Endothelial cell of umbilical vein (primary cell): ENCODE measurements at regions not wholly inside any gene's neighbourhood (a gene's known extent, or its start where the extent isn't known, plus 50 kb on each side); places are given as distances from the start of the nearest gene placed in this dataset.

Experiments used
- BruUV-seq: library from RNA; stranded (reverse); fragments of 400-500 nt; replicated peaks from 2 replicates; lab custom pipeline; 2021; lab: Mats Ljungman, UMichigan
- CTCF ChIA-PET: fragments of 300-600, 350-600 bp; sonication (Branson Sonifier 250); formaldehyde crosslinking; loops from one replicate; lab custom pipeline; 2021; ENCODE audit warnings: antibody characterized with exemption, inconsistent platforms; lab: Charles Lee
- POLR2A ChIA-PET: fragments of 300-600, 350-600 bp; sonication (Branson Sonifier 250); formaldehyde crosslinking; loops from one replicate; lab custom pipeline; 2021; ENCODE audit warnings: antibody characterized with exemption, inconsistent platforms; lab: Charles Lee
- DNase-seq: peaks from one replicate; pipeline ENCODE4 v3.0.0-alpha.2; 2011; ENCODE audit warnings: low read depth, low spot score
- FAIRE-seq: peaks from 2 replicates; lab custom pipeline; 2011; peaks lifted over from hg19 to GRCh38; lab: Jason Lieb, UNC
- H2AFZ ChIP-seq: 2 replicates; pipeline ENCODE4 v1.6.0; 2012; ENCODE audit warnings: low read depth, low read length, control low read depth, inconsistent platforms
- H3K27ac ChIP-seq: 2 replicates; pipeline ENCODE4 v1.5.1; 2011; ENCODE audit warnings: low read depth, mild to moderate bottlenecking, control low read depth, low read length, moderate library complexity; ENCODE audit not compliant: insufficient read depth
- H3K27me3 ChIP-seq, 2 experiments: 2 replicates each; pipeline versions ENCODE4 v1.6.0 to v1.6.1; 2011; ENCODE audit warnings: low read length in 2 of 2, mixed read lengths in 1 of 2; ENCODE audit not compliant: control insufficient read depth in 2 of 2, insufficient read depth in 2 of 2
- H3K36me3 ChIP-seq, 2 experiments: 2 replicates in 1 of 2; 3 replicates in 1 of 2; pipeline ENCODE4 v1.5.1; 2011; ENCODE audit warnings: low read length in 2 of 2, mild to moderate bottlenecking in 1 of 2, moderate library complexity in 1 of 2; ENCODE audit not compliant: control insufficient read depth in 2 of 2, insufficient read depth in 2 of 2; ENCODE audit errors: extremely low read depth in 1 of 2
- H3K4me1 ChIP-seq: 3 replicates; pipeline ENCODE4 v1.5.1; 2011; ENCODE audit warnings: mild to moderate bottlenecking, low read length; ENCODE audit not compliant: control insufficient read depth, insufficient read depth; ENCODE audit errors: extremely low read depth
- H3K4me2 ChIP-seq: 2 replicates; pipeline ENCODE4 v1.6.1; 2011; ENCODE audit warnings: low read length, control low read depth, mixed read lengths; ENCODE audit not compliant: insufficient read depth
- H3K4me3 ChIP-seq, 3 experiments: fragments of 200-600 bp in 1 of 3; sonication (generic), shearing (Covaris generic) in 1 of 3; replicated peaks in 1 of 3; 2 replicates each; pipeline ENCODE4 v1.5.1; 2011 to 2016; ENCODE audit warnings: control low read depth in 3 of 3, low read length in 3 of 3, mild to moderate bottlenecking in 2 of 3, inconsistent platforms in 1 of 3, low read depth in 1 of 3, moderate library complexity in 1 of 3; ENCODE audit not compliant: insufficient read depth in 1 of 3
- H3K79me2 ChIP-seq: 2 replicates; pipeline ENCODE4 v1.6.0; 2012; ENCODE audit warnings: low read length, inconsistent platforms; ENCODE audit not compliant: control insufficient read depth, insufficient read depth
- H3K9ac ChIP-seq: replicated peaks from 2 replicates; pipeline ENCODE3; 2011; ENCODE audit warnings: low read length, control low read depth; ENCODE audit not compliant: insufficient read depth; ENCODE audit errors: extremely low read depth
- H3K9me1 ChIP-seq: replicated peaks from 3 replicates; pipeline ENCODE4 v1.6.0; 2011; ENCODE audit warnings: mild to moderate bottlenecking, low read length; ENCODE audit not compliant: control insufficient read depth, insufficient read depth; ENCODE audit errors: extremely low read depth
- H3K9me3 ChIP-seq: replicated peaks from 2 replicates; pipeline ENCODE4 v1.5.1; 2012; ENCODE audit warnings: low read length, inconsistent platforms; ENCODE audit not compliant: control insufficient read depth, insufficient read depth
- H4K20me1 ChIP-seq: replicated peaks from 2 replicates; pipeline ENCODE3; 2011; ENCODE audit warnings: mild to moderate bottlenecking, low read length; ENCODE audit not compliant: control insufficient read depth, insufficient read depth; ENCODE audit errors: extremely low read depth
- EZH2 ChIP-seq: IDR thresholded peaks from 2 replicates; pipeline ENCODE4 v1.6.1; 2012; ENCODE audit warnings: borderline replicate concordance, low read depth, mild to moderate bottlenecking, moderate library complexity, low read length, inconsistent platforms; ENCODE audit not compliant: severe bottlenecking
- FOS ChIP-seq: IDR thresholded peaks from 2 replicates; pipeline ENCODE4 v1.6.1; 2011; ENCODE audit warnings: mild to moderate bottlenecking, low read length, moderate library complexity, borderline replicate concordance; ENCODE audit not compliant: insufficient read depth
- GATA2 ChIP-seq: IDR thresholded peaks from 2 replicates; pipeline ENCODE4 v1.7.0; 2011; ENCODE audit warnings: low read depth, mild to moderate bottlenecking, moderate library complexity, mixed read lengths, low read length; ENCODE audit not compliant: insufficient read length, insufficient read depth
- JUN ChIP-seq: IDR thresholded peaks from 2 replicates; pipeline ENCODE4 v1.6.1; 2011; ENCODE audit warnings: borderline replicate concordance, low read depth; ENCODE audit not compliant: insufficient read length, insufficient read depth
- MYC ChIP-seq: IDR thresholded peaks from one replicate; pipeline ENCODE4 v1.6.1; 2011; ENCODE audit warnings: mild to moderate bottlenecking, low read depth, low read length
- POLR2A ChIP-seq: IDR thresholded peaks from 2 replicates; pipeline ENCODE4 v1.6.1; 2012; ENCODE audit warnings: low read depth, mild to moderate bottlenecking, control low read depth, low read length
- POLR2AphosphoS5 ChIP-seq: IDR thresholded peaks from 2 replicates; pipeline ENCODE4 v1.6.1; 2012; ENCODE audit warnings: low read depth, mild to moderate bottlenecking, control low read depth, low read length, moderate library complexity; ENCODE audit not compliant: insufficient read depth
- dilution Hi-C: fragments of 300-500 bp; cut with MboI; formaldehyde crosslinking; loops from one replicate; pipeline ENCODE4 v1.15.0; 2019; ENCODE audit warnings: low sequenced_read_pairs; ENCODE audit not compliant: extremely low pct_ligation_motif_present
- intact Hi-C: fragments of 100-400 bp; cut with micrococcal nuclease; formaldehyde crosslinking; loops from one replicate; pipeline ENCODE4 v1.10.0; 2022
- TF ChIP-seq, protein P1 (sequence below), 2 donors: IDR thresholded peaks; 1 replicate in 1 of 2; 2 replicates in 1 of 2; pipeline ENCODE4 v1.5.1; 2011; ENCODE audit warnings: low read length in 2 of 2, mild to moderate bottlenecking in 2 of 2, moderate library complexity in 2 of 2, control low read depth in 1 of 2, inconsistent platforms in 1 of 2, low read depth in 1 of 2; ENCODE audit not compliant: insufficient read depth in 1 of 2; ENCODE audit errors: extremely low read depth in 1 of 2
- TF ChIP-seq, protein P2 (sequence below): IDR thresholded peaks from 2 replicates; pipeline ENCODE4 v1.6.1; 2011; ENCODE audit not compliant: insufficient read depth, insufficient read length

DNA sequence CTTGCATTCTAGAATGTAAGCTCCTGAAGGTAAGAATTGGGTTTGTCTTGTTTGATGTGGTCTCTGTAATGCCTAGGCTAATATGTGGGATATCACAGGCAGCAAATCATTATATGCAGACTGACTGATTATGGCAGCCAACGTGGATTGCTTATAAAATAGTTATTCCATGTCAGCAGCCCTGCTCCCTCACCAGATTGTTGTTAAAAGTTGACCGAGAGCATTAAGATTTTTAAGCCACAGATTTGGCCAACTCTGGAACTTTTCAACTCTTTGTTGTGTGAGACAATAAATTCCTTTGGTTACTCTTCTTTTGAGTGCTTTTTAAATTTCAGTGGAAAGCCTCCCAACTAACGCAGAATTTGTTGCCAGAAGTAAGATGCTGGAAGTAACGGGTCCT is 92.6 kb upstream of the FAM216B start:
- Histone ChIP-seq H3K4me2 (no peak overlapping the region), H3K4me1 (no peaks in the 10 kb centered on the region), H4K20me1 (no peaks in the 10 kb centered on the region), H3K9ac (no peak overlapping the region), H3K27me3 (no peaks in the 10 kb centered on the region), H3K36me3 (no peaks in the 10 kb centered on the region), H3K4me3 (no peak overlapping the region), H3K9me3 (no peaks in the 10 kb centered on the region), H2AFZ (no peak overlapping the region), H3K27ac (no peak overlapping the region), H3K9me1 (no peaks in the 10 kb centered on the region), H3K79me2 (no peaks in the 10 kb centered on the region)
- intact Hi-C loops = no loop called here
- POLR2A ChIA-PET = no interaction called here
- dilution Hi-C loops = no loop called here
- BruUV-seq = no TSS peak
- no peak for FAIRE-seq
- CTCF ChIA-PET = no interaction called here
- TF ChIP-seq POLR2A (no peak), MYC (no peak), POLR2AphosphoS5 (no peak), JUN (no peak), FOS (no peak), GATA2 (no peak), EZH2 (no peak)
- TF ChIP-seq, protein P1, sequence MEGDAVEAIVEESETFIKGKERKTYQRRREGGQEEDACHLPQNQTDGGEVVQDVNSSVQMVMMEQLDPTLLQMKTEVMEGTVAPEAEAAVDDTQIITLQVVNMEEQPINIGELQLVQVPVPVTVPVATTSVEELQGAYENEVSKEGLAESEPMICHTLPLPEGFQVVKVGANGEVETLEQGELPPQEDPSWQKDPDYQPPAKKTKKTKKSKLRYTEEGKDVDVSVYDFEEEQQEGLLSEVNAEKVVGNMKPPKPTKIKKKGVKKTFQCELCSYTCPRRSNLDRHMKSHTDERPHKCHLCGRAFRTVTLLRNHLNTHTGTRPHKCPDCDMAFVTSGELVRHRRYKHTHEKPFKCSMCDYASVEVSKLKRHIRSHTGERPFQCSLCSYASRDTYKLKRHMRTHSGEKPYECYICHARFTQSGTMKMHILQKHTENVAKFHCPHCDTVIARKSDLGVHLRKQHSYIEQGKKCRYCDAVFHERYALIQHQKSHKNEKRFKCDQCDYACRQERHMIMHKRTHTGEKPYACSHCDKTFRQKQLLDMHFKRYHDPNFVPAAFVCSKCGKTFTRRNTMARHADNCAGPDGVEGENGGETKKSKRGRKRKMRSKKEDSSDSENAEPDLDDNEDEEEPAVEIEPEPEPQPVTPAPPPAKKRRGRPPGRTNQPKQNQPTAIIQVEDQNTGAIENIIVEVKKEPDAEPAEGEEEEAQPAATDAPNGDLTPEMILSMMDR (IDR thresholded peaks at IDR 0.05; ENCODE audit: extremely low read depth in 1 of 2, insufficient read depth in 1 of 2, low read depth in 1 of 2, low read length in 2 of 2) = no peak
- TF ChIP-seq, protein P2, sequence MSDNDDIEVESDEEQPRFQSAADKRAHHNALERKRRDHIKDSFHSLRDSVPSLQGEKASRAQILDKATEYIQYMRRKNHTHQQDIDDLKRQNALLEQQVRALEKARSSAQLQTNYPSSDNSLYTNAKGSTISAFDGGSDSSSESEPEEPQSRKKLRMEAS = no peak
- DNase-seq = no peak
